ENCODE measurements at regions not wholly inside any gene's neighbourhood (a gene's known extent, or its start where the extent isn't known, plus 50 kb on each side); places are given as distances from the start of the nearest gene placed in this dataset.

GRCh38 chr16:79784007-79784406 lies 183.5 kb upstream of the MAF start:
- Histone ChIP-seq H3K4me1 (no peaks in the 10 kb centered on the region), H3K27ac (replicated peaks in 1 of 4) (no peak overlapping the region), H3K4me3 (no peak overlapping the region), H3K9me3 (no peaks in the 10 kb centered on the region), H3K27me3 (no peaks in the 10 kb centered on the region), H3K36me3 (no peaks in the 10 kb centered on the region)
- intact Hi-C loops (cut with DNase I), result no loop called here
- WGBS, result 88% methylated on average over 5 of the region's 5 CpGs
- TF ChIP-seq POLR2A (IDR thresholded peaks at IDR 0.05; ENCODE audit: low read depth) (no peak), EP300 (IDR thresholded peaks at IDR 0.05) (no peak), POLR2AphosphoS5 (IDR thresholded peaks at IDR 0.05) (no peak), CTCF (IDR thresholded peaks at IDR 0.05) (no peak)
- no peak for DNase-seq (ENCODE audit: extremely low spot score)

- Histone ChIP-seq H3K4me1 (no peaks in the 10 kb centered on the region), H3K36me3 (no peaks in the 10 kb centered on the region), H3K9me3 (no peaks in the 10 kb centered on the region), H3K4me3 (no peak overlapping the region), H3K27ac (replicated peaks in 1 of 4) (no peak overlapping the region), H3K27me3 (no peaks in the 10 kb centered on the region)
- TF ChIP-seq EP300 (IDR thresholded peaks at IDR 0.05), result no peak
- TF ChIP-seq POLR2A (IDR thresholded peaks at IDR 0.05; ENCODE audit: low read depth), result no peak
- no peak for DNase-seq (ENCODE audit: extremely low spot score)
- intact Hi-C loops (cut with DNase I), result no loop called here
Measured at GRCh38 chr16:79777679-79778078, 177.1 kb upstream of the MAF start.

GRCh38 chr16:79776243-79776847 lies 175.8 kb upstream of the MAF start:
- Histone ChIP-seq H3K4me3 (no peak overlapping the region), H3K9me3 (no peaks in the 10 kb centered on the region), H3K27me3 (no peaks in the 10 kb centered on the region), H3K36me3 (no peaks in the 10 kb centered on the region), H3K27ac (replicated peaks in 1 of 4) (no peak overlapping the region), H3K4me1 (peaks cover 0 to 2% (median under 1%) of the 10 kb centered on the region in 4 donors)
- TF ChIP-seq CTCF (IDR thresholded peaks at IDR 0.05) (peak in 1 of 3 experiments; percentile 3), EP300 (IDR thresholded peaks at IDR 0.05) (no peak), POLR2A (IDR thresholded peaks at IDR 0.05; ENCODE audit: low read depth) (no peak), POLR2AphosphoS5 (IDR thresholded peaks at IDR 0.05) (peak; percentile 35 to 42)
- DNase-seq (ENCODE audit: extremely low spot score), result no peak
- WGBS, result 66% methylated on average over 4 of the region's 4 CpGs
- intact Hi-C loops (cut with DNase I), result no loop called here

- DNase-seq (ENCODE audit: extremely low spot score), result no peak
- Histone ChIP-seq H3K36me3 (no peaks in the 10 kb centered on the region), H3K9me3 (no peaks in the 10 kb centered on the region), H3K27me3 (no peaks in the 10 kb centered on the region), H3K4me3 (no peak overlapping the region), H3K27ac (replicated peaks in 1 of 4) (no peak overlapping the region), H3K4me1 (peaks cover 15 to 32% (median 30%) of the 10 kb centered on the region in 4 donors)
- intact Hi-C loops (cut with DNase I), result no loop called here
- TF ChIP-seq POLR2AphosphoS5 (IDR thresholded peaks at IDR 0.05), result no peak
- no peak for TF ChIP-seq POLR2A (IDR thresholded peaks at IDR 0.05; ENCODE audit: low read depth)
- WGBS, result 85% methylated on average over 3 of the region's 3 CpGs
Measured at GRCh38 chr16:79772784-79773183, 172.2 kb upstream of the MAF start.

GRCh38 chr16:79772048-79772447 lies 171.5 kb upstream of the MAF start:
- H3K4me3 ChIP-seq, result no peak overlapping the region
- no peaks in the 10 kb centered on the region for H3K27me3 ChIP-seq
- WGBS, result 87% methylated on average over 4 of the region's 4 CpGs
- no peak for DNase-seq (ENCODE audit: extremely low spot score)
- TF ChIP-seq POLR2AphosphoS5 (IDR thresholded peaks at IDR 0.05), result no peak
- no peaks in the 10 kb centered on the region for H3K9me3 ChIP-seq
- no peaks in the 10 kb centered on the region for H3K36me3 ChIP-seq
- no peak overlapping the region for H3K27ac ChIP-seq (replicated peaks in 1 of 4)
- peaks cover 15 to 38% (median 37%) of the 10 kb centered on the region in 4 donors for H3K4me1 ChIP-seq
- intact Hi-C loops (cut with DNase I), result no loop called here

- TF ChIP-seq EP300 (IDR thresholded peaks at IDR 0.05) (no peak), POLR2A (IDR thresholded peaks at IDR 0.05; ENCODE audit: low read depth) (no peak), CTCF (IDR thresholded peaks at IDR 0.05) (peak in 1 of 3 experiments; percentile 1), POLR2AphosphoS5 (IDR thresholded peaks at IDR 0.05) (peak in 1 of 2 donors; percentile 6)
- H3K36me3 ChIP-seq, result no peaks in the 10 kb centered on the region
- intact Hi-C loops (cut with DNase I), result no loop called here
- peak overlapping the region; percentile 71 to 82 (median 79) for H3K27ac ChIP-seq (replicated peaks in 1 of 4)
- DNase-seq (ENCODE audit: extremely low spot score), result peak; percentile 96
- H3K4me1 ChIP-seq, result peaks cover 15 to 42% (median 38%) of the 10 kb centered on the region in 4 donors
- H3K9me3 ChIP-seq, result no peaks in the 10 kb centered on the region
- H3K4me3 ChIP-seq, result peak overlapping the region; percentile 60 to 79 (median 62)
- no peaks in the 10 kb centered on the region for H3K27me3 ChIP-seq
- WGBS, result 1% methylated on average over 50 of the region's 59 CpGs
Measured at GRCh38 chr16:79770244-79771064, 169.9 kb upstream of the MAF start.

Measured in esophagus muscularis mucosa (tissue), 4 donors.